ENCODE measurements at regions not wholly inside any gene's neighbourhood (a gene's known extent, or its start where the extent isn't known, plus 50 kb on each side); places are given as distances from the start of the nearest gene placed in this dataset.

DNA sequence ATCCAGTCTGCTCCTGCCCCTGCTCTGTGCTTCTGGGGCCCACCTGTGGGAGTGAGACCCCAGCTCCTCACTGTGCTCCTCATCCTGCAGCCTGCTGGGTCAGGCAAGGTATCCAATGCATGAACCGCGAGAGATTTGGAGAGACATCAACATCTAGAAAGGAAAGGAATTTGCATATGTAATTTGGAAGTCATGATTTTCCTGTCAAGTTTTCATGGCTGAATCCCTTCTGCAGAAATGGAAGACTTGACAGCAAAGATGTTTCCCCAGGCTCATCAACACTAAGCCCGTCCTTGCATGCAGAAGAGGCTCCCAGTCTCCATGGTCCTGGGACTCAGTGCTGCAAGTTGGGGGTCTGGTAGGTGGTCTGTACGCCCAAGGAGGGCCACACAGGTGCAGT, 176.9 kb upstream of the GRB10 start:
- TF ChIP-seq POLR2A (IDR thresholded peaks at IDR 0.05), result no peak
- TF ChIP-seq, protein P1, sequence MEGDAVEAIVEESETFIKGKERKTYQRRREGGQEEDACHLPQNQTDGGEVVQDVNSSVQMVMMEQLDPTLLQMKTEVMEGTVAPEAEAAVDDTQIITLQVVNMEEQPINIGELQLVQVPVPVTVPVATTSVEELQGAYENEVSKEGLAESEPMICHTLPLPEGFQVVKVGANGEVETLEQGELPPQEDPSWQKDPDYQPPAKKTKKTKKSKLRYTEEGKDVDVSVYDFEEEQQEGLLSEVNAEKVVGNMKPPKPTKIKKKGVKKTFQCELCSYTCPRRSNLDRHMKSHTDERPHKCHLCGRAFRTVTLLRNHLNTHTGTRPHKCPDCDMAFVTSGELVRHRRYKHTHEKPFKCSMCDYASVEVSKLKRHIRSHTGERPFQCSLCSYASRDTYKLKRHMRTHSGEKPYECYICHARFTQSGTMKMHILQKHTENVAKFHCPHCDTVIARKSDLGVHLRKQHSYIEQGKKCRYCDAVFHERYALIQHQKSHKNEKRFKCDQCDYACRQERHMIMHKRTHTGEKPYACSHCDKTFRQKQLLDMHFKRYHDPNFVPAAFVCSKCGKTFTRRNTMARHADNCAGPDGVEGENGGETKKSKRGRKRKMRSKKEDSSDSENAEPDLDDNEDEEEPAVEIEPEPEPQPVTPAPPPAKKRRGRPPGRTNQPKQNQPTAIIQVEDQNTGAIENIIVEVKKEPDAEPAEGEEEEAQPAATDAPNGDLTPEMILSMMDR (IDR thresholded peaks at IDR 0.05 in 4 of 5, conservative IDR thresholded peaks at IDR 0.05 in 1 of 5), result no peak
- no peaks in the 10 kb centered on the region for H3K9me3 ChIP-seq
- DNase-seq (no peak), ATAC-seq (no peak)
- intact Hi-C loops (cut with DNase I; ENCODE audit: low total_unique reads), result no loop called here
- in situ Hi-C loops (cut with MboI; ENCODE audit: low sequenced_read_pairs in 4 of 4), result no loop called here
- no peak overlapping the region for H3K4me3 ChIP-seq
- no peaks in the 10 kb centered on the region for H3K27me3 ChIP-seq
- no peaks in the 10 kb centered on the region for H3K36me3 ChIP-seq
- H3K27ac ChIP-seq, result no peak overlapping the region
- H3K4me1 ChIP-seq, result peaks cover 0 to 18% of the 10 kb centered on the region in 2 donors

- TF ChIP-seq POLR2A (IDR thresholded peaks at IDR 0.05), result no peak
- TF ChIP-seq, protein P1 (IDR thresholded peaks at IDR 0.05 in 4 of 5, conservative IDR thresholded peaks at IDR 0.05 in 1 of 5), result no peak
- Histone ChIP-seq H3K27ac (no peak overlapping the region), H3K36me3 (no peaks in the 10 kb centered on the region), H3K4me3 (no peak overlapping the region), H3K4me1 (peaks cover 0 to 25% of the 10 kb centered on the region in 2 donors), H3K27me3 (no peaks in the 10 kb centered on the region), H3K9me3 (no peaks in the 10 kb centered on the region)
- intact Hi-C loops (cut with DNase I; ENCODE audit: low total_unique reads), result no loop called here
- in situ Hi-C loops (cut with MboI; ENCODE audit: low sequenced_read_pairs in 4 of 4), result no loop called here
- ATAC-seq, result no peak
- no peak for DNase-seq
Observed at GRCh38 chr7:50957855-50958254, 175.2 kb upstream of the GRB10 start.

- intact Hi-C loops (cut with DNase I; ENCODE audit: low total_unique reads) (no loop called here), in situ Hi-C loops (cut with MboI; ENCODE audit: low sequenced_read_pairs in 4 of 4) (no loop called here)
- H3K27ac ChIP-seq, result no peak overlapping the region
- H3K4me1 ChIP-seq, result peaks cover 0 to 24% of the 10 kb centered on the region in 2 donors
- no peaks in the 10 kb centered on the region for H3K27me3 ChIP-seq
- no peak for DNase-seq
- H3K36me3 ChIP-seq, result no peaks in the 10 kb centered on the region
- TF ChIP-seq, protein P1 (IDR thresholded peaks at IDR 0.05 in 4 of 5, conservative IDR thresholded peaks at IDR 0.05 in 1 of 5), result no peak
- TF ChIP-seq POLR2A (IDR thresholded peaks at IDR 0.05), result no peak
- H3K4me3 ChIP-seq, result no peak overlapping the region
- no peaks in the 10 kb centered on the region for H3K9me3 ChIP-seq
- no peak for ATAC-seq
Observed at GRCh38 chr7:50957431-50957830, 174.7 kb upstream of the GRB10 start.

- H3K9me3 ChIP-seq, result no peaks in the 10 kb centered on the region
- in situ Hi-C loops (cut with MboI; ENCODE audit: low sequenced_read_pairs in 4 of 4), result no loop called here
- H3K27me3 ChIP-seq, result no peaks in the 10 kb centered on the region
- ATAC-seq, result peak; percentile 68 to 76
- TF ChIP-seq POLR2A (IDR thresholded peaks at IDR 0.05), result no peak
- H3K4me1 ChIP-seq, result peaks cover 0 to 23% of the 10 kb centered on the region in 2 donors
- H3K27ac ChIP-seq, result peak overlapping the region in 1 of 4 donors; percentile 24
- intact Hi-C loops (cut with DNase I; ENCODE audit: low total_unique reads), result no loop called here
- no peak overlapping the region for H3K4me3 ChIP-seq
- H3K36me3 ChIP-seq, result no peaks in the 10 kb centered on the region
- DNase-seq, result peak; percentile 48 to 51
Observed at GRCh38 chr7:50956522-50957155, 173.9 kb upstream of the GRB10 start.

- no peak for ATAC-seq
- in situ Hi-C loops (cut with MboI; ENCODE audit: low sequenced_read_pairs in 4 of 4), result no loop called here
- intact Hi-C loops (cut with DNase I; ENCODE audit: low total_unique reads), result no loop called here
- Histone ChIP-seq H3K9me3 (no peaks in the 10 kb centered on the region), H3K27me3 (no peaks in the 10 kb centered on the region), H3K4me1 (peaks cover 0 to 23% of the 10 kb centered on the region in 2 donors), H3K4me3 (no peak overlapping the region), H3K36me3 (no peaks in the 10 kb centered on the region), H3K27ac (no peak overlapping the region)
- no peak for DNase-seq
- TF ChIP-seq, protein P1 (IDR thresholded peaks at IDR 0.05 in 4 of 5, conservative IDR thresholded peaks at IDR 0.05 in 1 of 5), result no peak
- TF ChIP-seq POLR2A (IDR thresholded peaks at IDR 0.05), result no peak
Observed at GRCh38 chr7:50954716-50955115, 172.0 kb upstream of the GRB10 start.

All from gastrocnemius medialis (tissue), 4 donors.